Brain microvascular endothelial cell (primary cell): ENCODE measurements at regions not wholly inside any gene's neighbourhood (a gene's known extent, or its start where the extent isn't known, plus 50 kb on each side); places are given as distances from the start of the nearest gene placed in this dataset.

Source experiments
- DNase-seq: peaks from one replicate; pipeline ENCODE4 v3.0.0-alpha.2; 2020
- H3K27ac ChIP-seq: fragments of 250-450 bp; sonication (Bioruptor Pico); 2 replicates; pipeline ENCODE4 v1.5.1; 2020; ENCODE audit warnings: mild to moderate bottlenecking, moderate library complexity
- H3K27me3 ChIP-seq: fragments of 250-450 bp; sonication (Bioruptor Pico); replicated peaks from 2 replicates; pipeline ENCODE4 v1.5.1; 2020; ENCODE audit warnings: mild to moderate bottlenecking
- H3K36me3 ChIP-seq: fragments of 250-450 bp; sonication (Bioruptor Pico); replicated peaks from 2 replicates; pipeline ENCODE4 v1.5.1; 2020; ENCODE audit warnings: mild to moderate bottlenecking
- H3K4me3 ChIP-seq: 2 replicates; pipeline ENCODE4 v1.5.1; 2011; ENCODE audit warnings: low read depth, mild to moderate bottlenecking, control low read depth, low read length, moderate library complexity
- in situ Hi-C: cut with HindIII; loops from 2 replicates; pipeline ENCODE4 v1.10.0; 2017; ENCODE audit warnings: low sequenced_read_pairs, low pct_ligation_motif_present
- TF ChIP-seq, protein P1 (sequence below): IDR thresholded peaks from 2 replicates; pipeline ENCODE4 v1.5.1; 2011; ENCODE audit warnings: low read depth, mild to moderate bottlenecking, moderate library complexity, low read length, control low read depth, inconsistent platforms; ENCODE audit errors: missing control alignments

DNA sequence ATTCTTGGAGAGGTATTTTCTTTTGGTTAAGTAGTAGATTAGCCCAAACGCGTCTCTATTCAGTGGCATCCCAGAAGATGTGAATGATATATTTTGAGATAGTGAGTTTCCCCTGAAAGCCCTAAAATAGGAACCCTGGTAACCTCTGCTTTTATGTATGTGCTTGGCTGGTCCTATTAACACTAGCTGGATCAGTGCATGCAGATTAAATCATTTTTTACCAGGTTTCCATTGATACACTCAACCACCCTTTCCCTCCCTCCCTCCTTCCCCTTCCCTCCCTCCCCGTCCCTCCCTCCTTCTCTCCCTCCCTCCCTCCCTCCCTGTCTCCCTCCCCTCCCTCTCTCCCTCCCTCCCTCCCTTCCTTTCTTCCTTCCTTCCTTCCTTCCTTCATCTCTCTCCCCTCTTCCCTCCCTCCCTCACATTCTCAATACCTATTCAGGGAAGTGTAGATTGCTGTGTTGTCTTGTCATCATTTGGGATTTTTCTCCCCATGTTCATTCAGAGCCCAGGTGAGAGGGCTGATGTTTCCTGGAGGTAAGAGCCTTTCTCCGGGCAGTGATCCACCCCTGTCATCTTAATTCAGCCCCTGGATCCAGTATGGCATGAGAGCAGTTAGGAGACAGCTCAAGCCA is 406.8 kb downstream of the PRDM2 start:
- TF ChIP-seq, protein P1, sequence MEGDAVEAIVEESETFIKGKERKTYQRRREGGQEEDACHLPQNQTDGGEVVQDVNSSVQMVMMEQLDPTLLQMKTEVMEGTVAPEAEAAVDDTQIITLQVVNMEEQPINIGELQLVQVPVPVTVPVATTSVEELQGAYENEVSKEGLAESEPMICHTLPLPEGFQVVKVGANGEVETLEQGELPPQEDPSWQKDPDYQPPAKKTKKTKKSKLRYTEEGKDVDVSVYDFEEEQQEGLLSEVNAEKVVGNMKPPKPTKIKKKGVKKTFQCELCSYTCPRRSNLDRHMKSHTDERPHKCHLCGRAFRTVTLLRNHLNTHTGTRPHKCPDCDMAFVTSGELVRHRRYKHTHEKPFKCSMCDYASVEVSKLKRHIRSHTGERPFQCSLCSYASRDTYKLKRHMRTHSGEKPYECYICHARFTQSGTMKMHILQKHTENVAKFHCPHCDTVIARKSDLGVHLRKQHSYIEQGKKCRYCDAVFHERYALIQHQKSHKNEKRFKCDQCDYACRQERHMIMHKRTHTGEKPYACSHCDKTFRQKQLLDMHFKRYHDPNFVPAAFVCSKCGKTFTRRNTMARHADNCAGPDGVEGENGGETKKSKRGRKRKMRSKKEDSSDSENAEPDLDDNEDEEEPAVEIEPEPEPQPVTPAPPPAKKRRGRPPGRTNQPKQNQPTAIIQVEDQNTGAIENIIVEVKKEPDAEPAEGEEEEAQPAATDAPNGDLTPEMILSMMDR = no peak
- H3K36me3 ChIP-seq = no peaks in the 10 kb centered on the region
- H3K4me3 ChIP-seq = no peak overlapping the region
- DNase-seq = no peak
- no peak overlapping the region for H3K27ac ChIP-seq
- in situ Hi-C loops = no loop called here
- H3K27me3 ChIP-seq = no peaks in the 10 kb centered on the region

DNA sequence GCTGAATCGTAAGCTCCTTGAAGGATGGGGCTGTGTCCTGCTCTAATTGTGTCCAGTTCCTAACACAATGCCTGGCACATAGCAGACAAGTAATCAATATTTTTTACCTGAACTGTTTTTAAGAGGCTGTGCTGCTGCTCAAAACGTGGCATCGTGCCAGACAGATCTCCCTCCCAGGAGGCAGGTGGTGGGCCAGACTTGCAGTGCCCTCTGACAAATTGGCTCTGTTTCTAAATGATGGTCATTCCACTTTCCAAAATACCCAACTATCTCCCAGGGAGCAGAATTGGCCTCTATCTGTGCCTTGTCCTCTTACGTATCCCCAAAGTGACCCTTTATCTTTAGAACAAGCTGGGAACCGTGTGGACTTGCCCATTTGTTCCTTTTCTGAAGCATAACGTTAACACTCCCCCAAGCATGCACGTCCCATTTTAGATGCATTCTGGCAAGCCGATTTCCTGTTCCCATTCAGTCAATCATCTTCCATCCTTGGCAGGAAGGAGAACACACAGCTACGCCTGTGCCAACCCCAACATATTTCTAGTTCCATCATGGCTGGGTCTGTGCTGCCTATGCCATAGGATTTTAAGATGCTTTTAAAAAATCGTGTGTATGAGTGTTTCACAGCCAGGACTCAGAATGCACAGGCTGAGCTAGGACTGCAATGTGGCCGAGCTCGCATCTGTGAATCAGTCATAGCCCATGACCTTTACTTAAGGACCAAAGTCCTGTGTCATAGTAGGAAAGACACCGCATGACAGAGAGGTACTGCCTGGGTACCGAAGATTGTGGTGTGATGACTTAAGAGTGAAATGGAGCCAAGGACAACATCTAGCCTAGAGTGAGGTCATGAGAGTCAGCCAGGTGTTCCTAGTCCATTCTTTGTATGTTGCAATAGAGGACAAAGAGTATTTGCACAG is 408.6 kb downstream of the PRDM2 start:
- TF ChIP-seq, protein P1 = no peak
- in situ Hi-C loops = no loop called here
- no peak for DNase-seq

DNA sequence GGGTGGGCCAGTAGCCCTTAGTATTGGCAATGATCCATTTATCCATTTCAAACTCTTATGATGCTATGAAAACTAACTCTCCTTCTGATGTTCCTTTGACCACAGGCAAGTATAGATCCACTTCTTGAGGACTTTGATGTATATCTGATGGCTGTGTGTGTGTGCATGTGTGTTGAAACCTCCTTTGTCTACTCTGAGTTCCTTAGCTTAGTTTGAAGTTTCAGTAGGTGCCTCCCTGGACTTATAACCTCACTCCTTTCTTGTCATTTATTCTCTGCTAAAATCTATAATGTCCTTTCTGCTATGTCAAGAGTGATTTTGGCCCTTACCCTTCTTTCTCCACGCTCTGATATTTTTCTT is 409.3 kb downstream of the PRDM2 start:
- no peak for DNase-seq
- in situ Hi-C loops = no loop called here
- Histone ChIP-seq H3K36me3 (no peaks in the 10 kb centered on the region), H3K27me3 (no peaks in the 10 kb centered on the region), H3K4me3 (no peak overlapping the region), H3K27ac (no peak overlapping the region)
- TF ChIP-seq, protein P1 = no peak

More for the DNA sequence above, 408.6 kb downstream of the PRDM2 start:
- no peaks in the 10 kb centered on the region for H3K36me3 ChIP-seq
- H3K27me3 ChIP-seq = no peaks in the 10 kb centered on the region
- no peak overlapping the region for H3K27ac ChIP-seq
- H3K4me3 ChIP-seq = no peak overlapping the region

DNA sequence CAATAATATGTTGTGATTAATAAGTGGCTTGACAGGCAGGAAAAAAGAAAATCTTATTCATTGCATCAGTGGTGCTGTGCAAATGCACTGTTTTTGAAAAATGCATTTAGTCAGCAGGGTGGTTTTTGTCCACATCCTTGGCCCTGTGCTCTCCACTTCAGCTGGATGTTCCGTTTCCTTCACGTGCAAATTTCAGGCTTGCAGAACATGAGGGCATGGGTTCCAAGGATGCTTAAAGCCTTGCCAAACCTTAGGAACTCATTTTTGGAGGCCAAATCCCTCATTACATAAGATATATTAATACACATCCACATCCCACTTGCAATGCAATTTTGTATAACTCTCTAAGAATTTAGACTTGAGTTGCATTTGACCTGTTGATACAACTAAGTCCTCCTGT is 410.1 kb downstream of the PRDM2 start:
- H3K27me3 ChIP-seq = no peaks in the 10 kb centered on the region
- in situ Hi-C loops = no loop called here
- TF ChIP-seq, protein P1 = no peak
- DNase-seq = no peak
- no peak overlapping the region for H3K27ac ChIP-seq
- H3K36me3 ChIP-seq = no peaks in the 10 kb centered on the region
- H3K4me3 ChIP-seq = no peak overlapping the region

DNA sequence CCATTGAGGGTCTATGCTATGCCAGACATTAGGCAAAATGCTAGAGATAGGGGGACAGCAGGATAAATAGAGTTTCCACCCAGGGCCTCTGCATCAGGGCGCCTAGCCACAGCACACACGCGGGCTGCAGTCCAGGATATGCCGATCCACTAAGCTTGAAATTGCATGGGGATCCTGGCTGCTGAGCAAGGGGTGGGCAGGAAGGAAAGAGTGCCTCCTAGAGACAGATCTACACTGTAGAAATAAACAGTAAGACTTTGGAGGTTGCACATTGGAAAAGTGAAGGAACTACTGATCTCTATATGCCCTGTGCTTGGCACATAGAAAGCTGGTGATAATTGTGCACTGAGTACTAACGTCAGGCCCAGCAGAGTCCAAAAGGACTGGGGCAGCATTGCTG is 411.1 kb downstream of the PRDM2 start:
- TF ChIP-seq, protein P1 = no peak
- no peak for DNase-seq
- in situ Hi-C loops = no loop called here
- Histone ChIP-seq H3K36me3 (no peaks in the 10 kb centered on the region), H3K4me3 (no peak overlapping the region), H3K27me3 (no peaks in the 10 kb centered on the region), H3K27ac (no peak overlapping the region)

DNA sequence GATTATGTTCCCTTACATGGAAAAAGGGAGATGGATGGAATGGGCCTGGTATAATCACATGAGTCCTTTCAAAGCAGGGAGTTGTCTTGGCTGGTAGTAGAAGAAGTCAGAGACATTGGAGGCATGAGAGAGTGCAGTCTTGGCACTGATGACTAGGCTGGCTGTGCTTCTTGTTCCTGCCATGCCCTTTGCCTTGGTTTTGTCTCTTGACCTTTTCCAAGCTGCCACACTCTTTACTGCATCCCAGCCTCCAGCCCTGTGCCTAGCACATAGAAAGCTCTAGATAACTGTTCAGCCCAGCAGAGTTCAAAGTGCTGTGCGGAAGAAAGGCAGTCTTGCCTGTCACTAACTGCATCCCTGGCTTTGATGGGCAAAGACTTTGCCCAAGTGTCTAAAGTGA is 412.6 kb downstream of the PRDM2 start:
- no peak for DNase-seq
- TF ChIP-seq, protein P1 = no peak
- in situ Hi-C loops = no loop called here
- Histone ChIP-seq H3K36me3 (no peaks in the 10 kb centered on the region), H3K27ac (no peak overlapping the region), H3K27me3 (no peaks in the 10 kb centered on the region), H3K4me3 (no peak overlapping the region)
